KMS-11 (cell line): ENCODE measurements at regions not wholly inside any gene's neighbourhood (a gene's known extent, or its start where the extent isn't known, plus 50 kb on each side); places are given as distances from the start of the nearest gene placed in this dataset.
A peak's percentile ranks its signal among the peaks of the same experiment; 100 is the strongest.

Source experiments
- H2AFZ ChIP-seq: fragments of 200-600 bp; sonication (generic); 2 replicates; pipeline ENCODE4 v1.6.1; 2016; ENCODE audit warnings: antibody characterized with exemption, mixed run types, low read depth
- H3K27ac ChIP-seq: fragments of 200-600 bp; sonication (generic); 2 replicates; pipeline ENCODE4 v1.6.1; 2016; ENCODE audit warnings: mild to moderate bottlenecking, mixed run types
- H3K27me3 ChIP-seq: fragments of 200-600 bp; sonication (generic); 2 replicates; pipeline ENCODE4 v1.6.1; 2017; ENCODE audit warnings: mild to moderate bottlenecking, low read depth, mixed run types, moderate library complexity; ENCODE audit not compliant: insufficient read depth
- H3K36me3 ChIP-seq: fragments of 200-600 bp; sonication (generic); 2 replicates; pipeline ENCODE4 v1.6.1; 2017; ENCODE audit warnings: mild to moderate bottlenecking, mixed run types; ENCODE audit not compliant: insufficient read depth
- H3K4me1 ChIP-seq: fragments of 200-600 bp; sonication (generic); 2 replicates; pipeline ENCODE4 v1.6.1; 2016; ENCODE audit warnings: mild to moderate bottlenecking, low read depth, mixed run types; ENCODE audit not compliant: poor library complexity, severe bottlenecking
- H3K4me2 ChIP-seq: fragments of 200-600 bp; sonication (generic); 2 replicates; pipeline ENCODE4 v1.7.0; 2016; ENCODE audit warnings: mild to moderate bottlenecking, mixed run types
- H3K4me3 ChIP-seq: fragments of 200-600 bp; sonication (generic); IDR thresholded peaks from 2 replicates; pipeline ENCODE4 v1.6.1; 2017; ENCODE audit warnings: low read depth, low read length, mixed read lengths; ENCODE audit not compliant: insufficient read depth
- H3K79me2 ChIP-seq: fragments of 200-600 bp; sonication (generic); 2 replicates; pipeline ENCODE4 v1.6.1; 2016; ENCODE audit warnings: low read depth, mixed run types; ENCODE audit not compliant: insufficient read depth
- H3K9ac ChIP-seq: fragments of 200-600 bp; sonication (generic); 2 replicates; pipeline ENCODE4 v1.6.1; 2016; ENCODE audit warnings: mild to moderate bottlenecking, mixed run types
- H4K20me1 ChIP-seq: fragments of 200-600 bp; sonication (generic); 2 replicates; pipeline ENCODE4 v1.6.1; 2016; ENCODE audit warnings: mild to moderate bottlenecking, mixed run types; ENCODE audit not compliant: insufficient read depth
- CTCF ChIP-seq: fragments of 200-600 bp; sonication (generic); conservative IDR thresholded peaks from 2 replicates; pipeline ENCODE4 v1.6.1; 2017; ENCODE audit warnings: low read depth, mild to moderate bottlenecking, antibody characterized with exemption, low read length, moderate library complexity, mixed read lengths

- H3K36me3 ChIP-seq = no peaks in the 10 kb centered on the region
- H4K20me1 ChIP-seq = no peaks in the 10 kb centered on the region
- TF ChIP-seq CTCF = no peak
- H3K4me3 ChIP-seq = no peak overlapping the region
- no peak overlapping the region for H3K4me2 ChIP-seq
- no peak overlapping the region for H3K27ac ChIP-seq
- H3K27me3 ChIP-seq = no peaks in the 10 kb centered on the region
- no peak overlapping the region for H3K9ac ChIP-seq
- H2AFZ ChIP-seq = no peak overlapping the region
- H3K79me2 ChIP-seq = no peaks in the 10 kb centered on the region
- H3K4me1 ChIP-seq = no peaks in the 10 kb centered on the region
Observed at GRCh38 chr2:198315791-198316630, 511.6 kb downstream of the PLCL1 start.

GRCh38 chr2:198314559-198315153, 510.3 kb downstream of the PLCL1 start:
- peak; percentile 78 for TF ChIP-seq CTCF
- H2AFZ ChIP-seq = no peak overlapping the region

GRCh38 chr2:198312596-198313483, 508.4 kb downstream of the PLCL1 start:
- H3K27me3 ChIP-seq = no peaks in the 10 kb centered on the region
- peaks cover 3% of the 10 kb centered on the region for H3K4me1 ChIP-seq
- no peak for TF ChIP-seq CTCF
- no peak overlapping the region for H3K4me2 ChIP-seq
- no peaks in the 10 kb centered on the region for H3K79me2 ChIP-seq
- no peak overlapping the region for H3K27ac ChIP-seq
- no peak overlapping the region for H2AFZ ChIP-seq
- H3K36me3 ChIP-seq = no peaks in the 10 kb centered on the region
- no peaks in the 10 kb centered on the region for H4K20me1 ChIP-seq
- H3K9ac ChIP-seq = no peak overlapping the region
- no peak overlapping the region for H3K4me3 ChIP-seq

More at GRCh38 chr2:198314559-198315153, 510.3 kb downstream of the PLCL1 start:
- Histone ChIP-seq H3K27me3 (no peaks in the 10 kb centered on the region), H3K36me3 (no peaks in the 10 kb centered on the region), H3K27ac (no peak overlapping the region), H3K4me2 (no peak overlapping the region), H3K4me1 (no peaks in the 10 kb centered on the region), H4K20me1 (no peaks in the 10 kb centered on the region), H3K4me3 (no peak overlapping the region), H3K79me2 (no peaks in the 10 kb centered on the region), H3K9ac (no peak overlapping the region)

GRCh38 chr2:198311020-198311419, 506.6 kb downstream of the PLCL1 start:
- Histone ChIP-seq H4K20me1 (no peaks in the 10 kb centered on the region), H3K27ac (no peak overlapping the region), H3K9ac (no peak overlapping the region), H3K36me3 (no peaks in the 10 kb centered on the region), H3K4me2 (no peak overlapping the region), H3K79me2 (no peaks in the 10 kb centered on the region), H3K27me3 (no peaks in the 10 kb centered on the region), H2AFZ (no peak overlapping the region), H3K4me1 (peaks cover 3% of the 10 kb centered on the region), H3K4me3 (no peak overlapping the region)
- TF ChIP-seq CTCF = no peak
